GM21529 (cell line): ENCODE measurements at regions not wholly inside any gene's neighbourhood (a gene's known extent, or its start where the extent isn't known, plus 50 kb on each side); places are given as distances from the start of the nearest gene placed in this dataset.

ENCODE experiments used
- ATAC-seq: cut with Tn5 transposase; IDR thresholded peaks from one replicate; pipeline ENCODE4 v1.9.1; 2021; ENCODE audit not compliant: unreplicated experiment

- ATAC-seq = no peak
Measured at GRCh38 chr1:93815366-93816110, 63.5 kb downstream of the DNTTIP2 start.

- ATAC-seq = no peak
Measured at GRCh38 chr1:93814795-93815340, 64.1 kb downstream of the DNTTIP2 start.

- ATAC-seq = peak; percentile 73
Measured at GRCh38 chr1:93814059-93814794, 64.8 kb downstream of the DNTTIP2 start.

DNA sequence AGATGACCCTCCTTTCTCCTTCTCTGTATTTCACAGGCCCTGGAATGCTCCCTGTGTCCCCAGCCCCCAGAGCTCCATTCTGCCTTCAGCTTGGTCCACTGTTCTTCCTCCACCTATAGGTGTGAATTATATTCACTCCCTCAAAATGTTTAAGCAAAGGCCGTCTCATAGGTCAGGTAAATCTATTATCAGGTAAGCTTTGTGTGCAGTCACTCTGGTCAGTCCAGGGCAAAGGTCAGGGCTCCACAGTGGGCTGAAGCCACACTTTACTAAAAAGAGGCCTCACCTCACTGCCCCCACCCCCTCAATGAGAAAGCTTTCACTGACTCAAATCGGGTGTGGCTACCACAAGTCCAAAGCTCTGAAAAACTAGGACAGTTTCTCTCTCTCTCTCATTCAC is 65.9 kb downstream of the DNTTIP2 start:
- ATAC-seq = no peak

GRCh38 chr1:93811326-93812065 is 67.5 kb downstream of the DNTTIP2 start:
- ATAC-seq = no peak

DNA sequence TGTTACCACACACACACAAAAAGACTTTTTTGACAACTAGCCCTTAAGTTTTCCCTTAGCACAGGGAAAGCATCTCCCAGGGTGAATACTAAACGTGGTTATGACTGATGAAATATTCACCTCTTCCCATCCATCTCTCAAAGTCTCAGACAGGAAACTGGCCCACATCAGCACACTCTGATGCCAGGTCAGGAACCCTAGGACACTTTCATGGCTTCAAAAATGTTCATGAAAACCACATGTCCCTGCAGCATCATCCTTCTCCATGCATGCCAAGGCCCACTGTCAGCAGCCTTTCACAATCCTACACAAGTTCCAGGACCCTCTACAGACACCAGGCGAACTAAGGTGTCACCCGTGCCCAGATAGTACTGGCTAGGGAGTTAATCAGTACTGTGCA is 68.7 kb downstream of the DNTTIP2 start:
- ATAC-seq = no peak

- ATAC-seq = no peak
Measured at GRCh38 chr1:93808871-93809270, 70.1 kb downstream of the DNTTIP2 start.

GRCh38 chr1:93807311-93807930 is 71.6 kb downstream of the DNTTIP2 start:
- no peak for ATAC-seq

DNA sequence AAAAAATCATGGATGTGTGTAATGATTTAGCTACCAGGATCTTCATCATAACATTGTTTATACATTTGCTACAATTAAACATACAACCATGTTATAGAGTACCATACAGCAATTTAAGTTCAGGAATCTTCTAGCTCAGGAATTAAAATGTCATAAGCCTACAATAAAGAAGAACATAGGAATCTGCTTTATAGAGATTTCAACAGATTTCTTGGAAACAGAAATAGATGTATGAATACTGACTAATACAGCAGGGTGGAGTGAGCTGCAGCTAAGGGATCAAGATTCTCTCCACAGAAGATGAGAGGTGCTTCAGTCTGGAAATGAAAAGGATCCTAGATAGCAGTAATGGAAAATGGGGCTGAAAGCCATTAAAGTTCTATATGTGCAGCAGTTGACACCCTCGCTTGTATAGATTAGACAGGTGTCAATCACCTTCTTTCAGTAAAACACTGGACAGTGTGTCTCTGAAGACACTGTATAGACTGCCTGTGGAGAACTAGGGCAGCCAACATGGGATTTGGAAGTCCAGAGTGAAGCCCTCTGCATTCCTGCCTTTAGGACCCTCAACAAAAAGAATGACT is 73.9 kb downstream of the DNTTIP2 start:
- no peak for ATAC-seq

GRCh38 chr1:93804412-93804811 is 74.6 kb downstream of the DNTTIP2 start:
- no peak for ATAC-seq

GRCh38 chr1:93801471-93801870 is 77.5 kb downstream of the DNTTIP2 start:
- no peak for ATAC-seq

GRCh38 chr1:93800856-93801255 is 78.2 kb downstream of the DNTTIP2 start:
- no peak for ATAC-seq

DNA sequence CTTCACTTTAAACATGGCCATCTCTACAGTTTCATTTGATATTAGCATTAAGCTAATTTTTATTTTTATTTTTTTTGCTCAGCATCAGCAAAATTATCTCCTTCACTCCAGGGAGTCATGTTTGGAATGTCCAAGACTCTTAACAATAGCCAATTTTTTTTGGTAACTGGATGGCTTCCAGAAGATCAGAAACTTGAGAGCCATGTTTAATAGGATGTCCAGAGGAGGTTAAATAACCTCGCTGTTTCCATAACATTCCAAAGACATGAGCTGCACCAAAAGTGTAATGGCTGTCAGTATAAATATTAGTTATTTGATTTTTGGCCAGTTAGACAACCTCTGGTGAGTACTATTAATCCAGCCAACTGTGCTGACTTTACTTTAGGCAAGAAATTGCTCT is 80.7 kb downstream of the DNTTIP2 start:
- no peak for ATAC-seq

DNA sequence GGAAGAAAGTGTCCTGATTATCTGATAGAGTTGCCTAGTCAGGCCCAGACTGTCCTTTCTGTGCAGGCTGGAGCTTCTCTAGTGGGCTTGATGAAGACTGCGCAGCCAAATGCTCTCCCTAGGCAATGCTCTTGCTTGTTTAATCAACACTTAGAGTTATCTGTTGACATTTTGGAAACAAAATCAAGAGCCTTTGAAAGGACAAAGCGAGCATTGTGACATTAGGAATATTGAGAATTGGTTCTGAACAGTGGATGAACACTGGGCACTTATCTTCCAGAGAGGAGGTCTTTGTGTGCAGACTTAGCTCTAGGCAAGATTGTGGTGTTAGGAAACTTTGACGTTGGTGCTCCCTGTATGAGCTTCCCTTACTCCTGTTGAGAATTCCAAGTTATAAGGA is 94.5 kb downstream of the DNTTIP2 start:
- ATAC-seq = no peak

GRCh38 chr1:93783876-93784275 is 95.1 kb downstream of the DNTTIP2 start:
- no peak for ATAC-seq

- no peak for ATAC-seq
Measured at GRCh38 chr1:93779540-93780165, 98.0 kb upstream of the BCAR3 start.

DNA sequence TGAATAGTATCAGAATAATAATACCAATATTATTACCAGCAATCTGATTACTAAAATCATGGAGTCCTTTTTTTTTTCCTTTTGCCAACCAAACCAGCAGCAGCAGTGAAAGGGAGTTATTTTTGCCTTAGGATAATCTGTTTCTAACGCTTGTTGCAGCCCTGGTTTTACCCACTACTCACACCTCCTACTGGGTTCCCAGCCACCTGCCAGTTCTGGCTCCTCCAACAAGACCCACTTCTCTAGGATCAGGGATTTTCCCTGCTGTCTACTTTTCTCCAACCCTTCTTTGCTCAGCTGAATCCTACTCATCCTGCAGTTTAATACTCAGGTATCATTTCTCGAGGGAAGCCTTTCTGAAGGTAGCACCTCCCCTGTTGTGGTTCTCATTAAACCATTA is 96.8 kb upstream of the BCAR3 start:
- no peak for ATAC-seq

- ATAC-seq = no peak
Measured at GRCh38 chr1:93777255-93777654, 95.6 kb upstream of the BCAR3 start.

- ATAC-seq = no peak
Measured at GRCh38 chr1:93776728-93777127, 95.1 kb upstream of the BCAR3 start.

DNA sequence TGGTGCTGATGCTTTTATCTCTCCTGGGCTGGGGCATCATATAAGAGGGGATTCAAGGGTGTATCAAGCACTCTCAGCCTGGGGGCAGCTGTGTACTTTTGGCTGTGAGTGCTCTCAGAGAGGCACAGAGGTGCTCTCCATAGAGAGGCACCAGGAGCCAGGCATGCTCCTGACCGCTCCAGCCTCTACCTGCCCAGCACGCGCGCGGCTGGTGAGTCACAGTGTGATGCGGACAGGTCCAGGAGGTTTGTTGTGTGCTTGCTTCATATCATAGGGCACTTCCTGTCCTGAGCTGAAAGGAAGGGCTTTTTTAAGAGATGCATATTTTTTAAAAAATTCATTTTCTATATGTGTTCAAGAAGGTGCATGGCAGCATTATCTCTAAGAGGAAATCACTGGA is 93.6 kb upstream of the BCAR3 start:
- no peak for ATAC-seq
